Endothelial cell of umbilical vein (primary cell): ENCODE measurements at regions not wholly inside any gene's neighbourhood (a gene's known extent, or its start where the extent isn't known, plus 50 kb on each side); places are given as distances from the start of the nearest gene placed in this dataset.

Experiments
- BruUV-seq: library from RNA; stranded (reverse); fragments of 400-500 nt; replicated peaks from 2 replicates; lab custom pipeline; 2021; lab: Mats Ljungman, UMichigan
- CTCF ChIA-PET: fragments of 300-600, 350-600 bp; sonication (Branson Sonifier 250); formaldehyde crosslinking; loops from one replicate; lab custom pipeline; 2021; ENCODE audit warnings: antibody characterized with exemption, inconsistent platforms; lab: Charles Lee
- POLR2A ChIA-PET: fragments of 300-600, 350-600 bp; sonication (Branson Sonifier 250); formaldehyde crosslinking; loops from one replicate; lab custom pipeline; 2021; ENCODE audit warnings: antibody characterized with exemption, inconsistent platforms; lab: Charles Lee
- DNase-seq: peaks from one replicate; pipeline ENCODE4 v3.0.0-alpha.2; 2011; ENCODE audit warnings: low read depth, low spot score
- FAIRE-seq: peaks from 2 replicates; lab custom pipeline; 2011; peaks lifted over from hg19 to GRCh38; lab: Jason Lieb, UNC
- H2AFZ ChIP-seq: 2 replicates; pipeline ENCODE4 v1.6.0; 2012; ENCODE audit warnings: low read depth, low read length, control low read depth, inconsistent platforms
- H3K27ac ChIP-seq: 2 replicates; pipeline ENCODE4 v1.5.1; 2011; ENCODE audit warnings: low read depth, mild to moderate bottlenecking, control low read depth, low read length, moderate library complexity; ENCODE audit not compliant: insufficient read depth
- H3K27me3 ChIP-seq, 2 experiments: 2 replicates each; pipeline versions ENCODE4 v1.6.0 to v1.6.1; 2011; ENCODE audit warnings: low read length in 2 of 2, mixed read lengths in 1 of 2; ENCODE audit not compliant: control insufficient read depth in 2 of 2, insufficient read depth in 2 of 2
- H3K36me3 ChIP-seq, 2 experiments: 2 replicates in 1 of 2; 3 replicates in 1 of 2; pipeline ENCODE4 v1.5.1; 2011; ENCODE audit warnings: low read length in 2 of 2, mild to moderate bottlenecking in 1 of 2, moderate library complexity in 1 of 2; ENCODE audit not compliant: control insufficient read depth in 2 of 2, insufficient read depth in 2 of 2; ENCODE audit errors: extremely low read depth in 1 of 2
- H3K4me1 ChIP-seq: 3 replicates; pipeline ENCODE4 v1.5.1; 2011; ENCODE audit warnings: mild to moderate bottlenecking, low read length; ENCODE audit not compliant: control insufficient read depth, insufficient read depth; ENCODE audit errors: extremely low read depth
- H3K4me2 ChIP-seq: 2 replicates; pipeline ENCODE4 v1.6.1; 2011; ENCODE audit warnings: low read length, control low read depth, mixed read lengths; ENCODE audit not compliant: insufficient read depth
- H3K4me3 ChIP-seq, 3 experiments: fragments of 200-600 bp in 1 of 3; sonication (generic), shearing (Covaris generic) in 1 of 3; replicated peaks in 1 of 3; 2 replicates each; pipeline ENCODE4 v1.5.1; 2011 to 2016; ENCODE audit warnings: control low read depth in 3 of 3, low read length in 3 of 3, mild to moderate bottlenecking in 2 of 3, inconsistent platforms in 1 of 3, low read depth in 1 of 3, moderate library complexity in 1 of 3; ENCODE audit not compliant: insufficient read depth in 1 of 3
- H3K79me2 ChIP-seq: 2 replicates; pipeline ENCODE4 v1.6.0; 2012; ENCODE audit warnings: low read length, inconsistent platforms; ENCODE audit not compliant: control insufficient read depth, insufficient read depth
- H3K9ac ChIP-seq: replicated peaks from 2 replicates; pipeline ENCODE3; 2011; ENCODE audit warnings: low read length, control low read depth; ENCODE audit not compliant: insufficient read depth; ENCODE audit errors: extremely low read depth
- H3K9me1 ChIP-seq: replicated peaks from 3 replicates; pipeline ENCODE4 v1.6.0; 2011; ENCODE audit warnings: mild to moderate bottlenecking, low read length; ENCODE audit not compliant: control insufficient read depth, insufficient read depth; ENCODE audit errors: extremely low read depth
- H3K9me3 ChIP-seq: replicated peaks from 2 replicates; pipeline ENCODE4 v1.5.1; 2012; ENCODE audit warnings: low read length, inconsistent platforms; ENCODE audit not compliant: control insufficient read depth, insufficient read depth
- H4K20me1 ChIP-seq: replicated peaks from 2 replicates; pipeline ENCODE3; 2011; ENCODE audit warnings: mild to moderate bottlenecking, low read length; ENCODE audit not compliant: control insufficient read depth, insufficient read depth; ENCODE audit errors: extremely low read depth
- CTCF ChIP-seq, 2 donors: IDR thresholded peaks; 1 replicate in 1 of 2; 2 replicates in 1 of 2; pipeline ENCODE4 v1.5.1; 2011; ENCODE audit warnings: low read length in 2 of 2, mild to moderate bottlenecking in 2 of 2, moderate library complexity in 2 of 2, control low read depth in 1 of 2, inconsistent platforms in 1 of 2, low read depth in 1 of 2; ENCODE audit not compliant: insufficient read depth in 1 of 2; ENCODE audit errors: extremely low read depth in 1 of 2
- EZH2 ChIP-seq: IDR thresholded peaks from 2 replicates; pipeline ENCODE4 v1.6.1; 2012; ENCODE audit warnings: borderline replicate concordance, low read depth, mild to moderate bottlenecking, moderate library complexity, low read length, inconsistent platforms; ENCODE audit not compliant: severe bottlenecking
- FOS ChIP-seq: IDR thresholded peaks from 2 replicates; pipeline ENCODE4 v1.6.1; 2011; ENCODE audit warnings: mild to moderate bottlenecking, low read length, moderate library complexity, borderline replicate concordance; ENCODE audit not compliant: insufficient read depth
- GATA2 ChIP-seq: IDR thresholded peaks from 2 replicates; pipeline ENCODE4 v1.7.0; 2011; ENCODE audit warnings: low read depth, mild to moderate bottlenecking, moderate library complexity, mixed read lengths, low read length; ENCODE audit not compliant: insufficient read length, insufficient read depth
- JUN ChIP-seq: IDR thresholded peaks from 2 replicates; pipeline ENCODE4 v1.6.1; 2011; ENCODE audit warnings: borderline replicate concordance, low read depth; ENCODE audit not compliant: insufficient read length, insufficient read depth
- MAX ChIP-seq: IDR thresholded peaks from 2 replicates; pipeline ENCODE4 v1.6.1; 2011; ENCODE audit not compliant: insufficient read depth, insufficient read length
- MYC ChIP-seq: IDR thresholded peaks from one replicate; pipeline ENCODE4 v1.6.1; 2011; ENCODE audit warnings: mild to moderate bottlenecking, low read depth, low read length
- POLR2A ChIP-seq: IDR thresholded peaks from 2 replicates; pipeline ENCODE4 v1.6.1; 2012; ENCODE audit warnings: low read depth, mild to moderate bottlenecking, control low read depth, low read length
- POLR2AphosphoS5 ChIP-seq: IDR thresholded peaks from 2 replicates; pipeline ENCODE4 v1.6.1; 2012; ENCODE audit warnings: low read depth, mild to moderate bottlenecking, control low read depth, low read length, moderate library complexity; ENCODE audit not compliant: insufficient read depth
- dilution Hi-C: fragments of 300-500 bp; cut with MboI; formaldehyde crosslinking; loops from one replicate; pipeline ENCODE4 v1.15.0; 2019; ENCODE audit warnings: low sequenced_read_pairs; ENCODE audit not compliant: extremely low pct_ligation_motif_present
- intact Hi-C: fragments of 100-400 bp; cut with micrococcal nuclease; formaldehyde crosslinking; loops from one replicate; pipeline ENCODE4 v1.10.0; 2022

GRCh38 chr5:6910950-6911349 is 197.7 kb downstream of the TENT4A start:
- Histone ChIP-seq H3K9me3 (peaks cover 3% of the 10 kb centered on the region), H4K20me1 (no peaks in the 10 kb centered on the region), H3K36me3 (no peaks in the 10 kb centered on the region), H3K4me1 (no peaks in the 10 kb centered on the region), H3K27me3 (no peaks in the 10 kb centered on the region), H3K27ac (no peak overlapping the region), H2AFZ (no peak overlapping the region), H3K4me3 (no peak overlapping the region), H3K9me1 (no peaks in the 10 kb centered on the region), H3K79me2 (no peaks in the 10 kb centered on the region), H3K4me2 (no peak overlapping the region), H3K9ac (no peak overlapping the region)
- POLR2A ChIA-PET, result no interaction called here
- CTCF ChIA-PET, result no interaction called here
- intact Hi-C loops, result no loop called here
- BruUV-seq, result no TSS peak
- FAIRE-seq (no peak), DNase-seq (no peak)
- TF ChIP-seq POLR2AphosphoS5, result no peak
- TF ChIP-seq EZH2, result no peak
- TF ChIP-seq GATA2, result no peak
- no peak for TF ChIP-seq POLR2A
- TF ChIP-seq JUN, result no peak
- dilution Hi-C loops, result no loop called here

DNA sequence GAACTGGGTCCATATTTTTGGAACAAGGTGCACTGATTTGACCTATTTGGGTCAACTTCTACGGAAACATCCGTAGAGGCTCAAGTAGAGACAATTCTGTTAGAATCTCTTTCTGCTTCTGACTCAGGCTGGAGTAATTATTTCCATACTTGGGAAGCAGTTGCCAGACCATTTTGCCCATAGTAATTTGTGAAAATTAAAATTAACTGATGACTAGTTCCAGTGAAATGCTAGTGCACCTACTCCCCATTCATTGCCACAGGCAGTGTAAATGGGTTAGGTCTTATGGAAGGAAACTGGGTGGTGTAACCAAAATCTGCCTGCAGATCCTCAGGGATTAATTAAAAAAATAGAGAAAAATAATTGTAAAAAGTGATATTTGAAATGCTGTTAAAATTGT is 201.1 kb downstream of the TENT4A start:
- no TSS peak for BruUV-seq
- dilution Hi-C loops (no loop called here), intact Hi-C loops (no loop called here)
- no peak for DNase-seq
- ChIA-PET POLR2A (no interaction called here), CTCF (no interaction called here)
- H3K27me3 ChIP-seq, result no peaks in the 10 kb centered on the region
- H3K9me1 ChIP-seq, result no peaks in the 10 kb centered on the region
- no peaks in the 10 kb centered on the region for H3K79me2 ChIP-seq
- no peak overlapping the region for H3K27ac ChIP-seq
- H3K4me2 ChIP-seq, result no peak overlapping the region
- H3K36me3 ChIP-seq, result no peaks in the 10 kb centered on the region
- no peaks in the 10 kb centered on the region for H4K20me1 ChIP-seq
- no peak overlapping the region for H3K9ac ChIP-seq
- no peak overlapping the region for H3K4me3 ChIP-seq
- H3K9me3 ChIP-seq, result peaks cover 3% of the 10 kb centered on the region
- FAIRE-seq, result no peak
- no peak for TF ChIP-seq MAX
- TF ChIP-seq CTCF (IDR thresholded peaks at IDR 0.05; ENCODE audit: extremely low read depth in 1 of 2, insufficient read depth in 1 of 2, low read depth in 1 of 2, low read length in 2 of 2), result no peak
- no peak for TF ChIP-seq FOS
- no peak for TF ChIP-seq EZH2
- no peak for TF ChIP-seq MYC
- TF ChIP-seq POLR2AphosphoS5, result no peak
- TF ChIP-seq POLR2A, result no peak
- TF ChIP-seq JUN, result no peak
- TF ChIP-seq GATA2, result no peak
- H2AFZ ChIP-seq, result no peak overlapping the region
- no peaks in the 10 kb centered on the region for H3K4me1 ChIP-seq
